ENCODE measurements at regions not wholly inside any gene's neighbourhood (a gene's known extent, or its start where the extent isn't known, plus 50 kb on each side); places are given as distances from the start of the nearest gene placed in this dataset.
A peak's percentile ranks its signal among the peaks of the same experiment; 100 is the strongest.

GRCh38 chr2:172198908-172199307 is 96.2 kb upstream of the DLX2 start:
- DNase-seq (ENCODE audit: low read depth, low spot score) = no peak
- H3K27ac ChIP-seq = peak overlapping the region; percentile 97

DNA sequence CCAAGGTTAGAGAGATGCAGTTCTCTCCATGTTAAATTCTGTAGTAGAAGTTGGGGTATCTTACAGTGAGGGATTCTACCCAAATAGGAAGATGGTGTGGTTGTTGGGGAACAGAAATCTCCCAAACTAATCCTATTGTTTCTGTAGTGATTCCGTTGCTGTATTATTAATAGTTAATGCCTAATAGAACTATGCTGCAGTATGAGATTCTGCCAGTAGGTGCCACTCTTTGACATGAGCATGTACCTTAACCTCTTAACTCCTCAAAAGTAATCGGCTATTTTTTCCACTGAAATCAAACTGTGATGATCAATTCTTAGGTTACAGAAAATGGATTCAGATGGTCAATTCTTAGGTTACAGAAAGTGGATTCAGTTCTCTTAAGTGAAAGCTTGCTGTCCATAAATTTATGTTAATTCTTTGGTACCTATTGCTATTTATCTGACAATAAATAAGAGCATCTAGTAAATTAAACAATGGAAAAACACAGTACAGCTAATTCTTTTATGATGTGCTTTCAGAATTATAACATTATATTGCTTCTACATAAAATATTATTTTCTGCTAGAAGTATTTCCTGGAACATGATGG is 97.9 kb upstream of the DLX2 start:
- no peak overlapping the region for H3K27ac ChIP-seq
- no peak for DNase-seq (ENCODE audit: low read depth, low spot score)

- DNase-seq (ENCODE audit: low read depth, low spot score) = no peak
- no peak overlapping the region for H3K27ac ChIP-seq
Measured at GRCh38 chr2:172204309-172204708, 101.6 kb upstream of the DLX2 start.

DNA sequence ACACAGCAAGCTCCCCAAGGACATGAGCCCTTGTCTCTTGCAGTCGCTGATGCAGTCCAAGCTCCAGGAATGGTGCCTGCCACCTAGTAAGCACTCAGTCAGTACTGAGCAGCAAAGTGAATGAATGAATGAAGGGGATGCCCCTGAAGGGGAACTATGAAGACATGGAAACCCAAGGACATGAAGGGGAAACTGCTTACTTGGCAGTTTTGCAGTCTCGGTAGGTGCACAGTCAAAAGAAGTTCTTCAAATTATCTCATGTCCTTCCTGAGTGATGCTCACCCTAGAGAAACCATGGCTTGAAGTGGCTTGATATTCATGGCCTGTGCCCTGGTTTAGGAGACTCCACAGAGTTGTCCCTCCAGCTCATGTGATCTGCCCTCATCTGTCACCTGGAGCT is 102.1 kb upstream of the DLX2 start:
- no peak overlapping the region for H3K27ac ChIP-seq
- no peak for DNase-seq (ENCODE audit: low read depth, low spot score)

GRCh38 chr2:172205292-172205691 is 102.6 kb upstream of the DLX2 start:
- H3K27ac ChIP-seq = no peak overlapping the region
- DNase-seq (ENCODE audit: low read depth, low spot score) = no peak

GRCh38 chr2:172207911-172208310 is 105.2 kb upstream of the DLX2 start:
- no peak for DNase-seq (ENCODE audit: low read depth, low spot score)
- H3K27ac ChIP-seq = peak overlapping the region; percentile 81

GRCh38 chr2:172208791-172209325 is 106.2 kb upstream of the DLX2 start:
- H3K27ac ChIP-seq = peak overlapping the region; percentile 81
- no peak for DNase-seq (ENCODE audit: low read depth, low spot score)

GRCh38 chr2:172210599-172210998 is 107.9 kb upstream of the DLX2 start:
- no peak for DNase-seq (ENCODE audit: low read depth, low spot score)
- no peak overlapping the region for H3K27ac ChIP-seq

- DNase-seq (ENCODE audit: low read depth, low spot score) = no peak
- no peak overlapping the region for H3K27ac ChIP-seq
Measured at GRCh38 chr2:172211512-172211911, 108.8 kb upstream of the DLX2 start.

DNA sequence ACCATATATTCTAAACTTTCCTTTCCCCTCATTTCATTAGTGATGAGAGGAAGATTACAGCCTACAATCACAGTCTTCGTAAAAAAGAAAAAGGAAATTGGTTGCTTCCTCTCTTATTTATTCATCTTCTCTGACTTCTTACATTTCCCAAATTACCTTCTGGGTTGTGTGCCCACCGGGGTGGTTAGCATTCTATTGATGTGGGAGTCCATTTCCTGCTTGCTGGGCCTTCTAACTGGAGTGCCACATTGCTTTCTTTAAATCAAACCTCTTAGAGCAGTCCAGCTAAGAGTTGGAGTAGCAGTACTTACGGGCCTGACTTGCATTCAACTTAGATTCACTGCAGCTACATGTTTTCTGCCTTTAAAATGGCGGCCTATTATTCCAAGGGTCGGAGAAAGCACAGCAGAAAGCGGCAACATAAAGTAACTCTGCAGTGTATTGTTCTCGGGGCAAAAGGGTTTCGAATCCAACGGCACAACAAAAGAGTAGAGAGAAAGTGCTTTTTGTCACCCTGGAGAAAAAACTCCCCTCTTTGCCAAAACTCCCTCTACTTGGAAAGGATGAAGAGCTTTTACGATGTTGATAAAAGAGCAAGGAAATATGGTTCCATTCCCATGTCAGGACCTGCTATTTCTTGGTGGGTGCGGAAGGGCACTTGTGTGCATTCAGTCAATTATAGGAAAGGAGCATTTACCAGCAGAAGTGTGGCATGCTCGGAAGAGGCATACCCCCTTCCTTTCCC is 110.6 kb upstream of the DLX2 start:
- peak overlapping the region; percentile 55 for H3K27ac ChIP-seq
- no peak for DNase-seq (ENCODE audit: low read depth, low spot score)

- peak overlapping the region; percentile 55 for H3K27ac ChIP-seq
- peak; percentile 36 for DNase-seq (ENCODE audit: low read depth, low spot score)
Measured at GRCh38 chr2:172214252-172214651, 111.6 kb upstream of the DLX2 start.

DNA sequence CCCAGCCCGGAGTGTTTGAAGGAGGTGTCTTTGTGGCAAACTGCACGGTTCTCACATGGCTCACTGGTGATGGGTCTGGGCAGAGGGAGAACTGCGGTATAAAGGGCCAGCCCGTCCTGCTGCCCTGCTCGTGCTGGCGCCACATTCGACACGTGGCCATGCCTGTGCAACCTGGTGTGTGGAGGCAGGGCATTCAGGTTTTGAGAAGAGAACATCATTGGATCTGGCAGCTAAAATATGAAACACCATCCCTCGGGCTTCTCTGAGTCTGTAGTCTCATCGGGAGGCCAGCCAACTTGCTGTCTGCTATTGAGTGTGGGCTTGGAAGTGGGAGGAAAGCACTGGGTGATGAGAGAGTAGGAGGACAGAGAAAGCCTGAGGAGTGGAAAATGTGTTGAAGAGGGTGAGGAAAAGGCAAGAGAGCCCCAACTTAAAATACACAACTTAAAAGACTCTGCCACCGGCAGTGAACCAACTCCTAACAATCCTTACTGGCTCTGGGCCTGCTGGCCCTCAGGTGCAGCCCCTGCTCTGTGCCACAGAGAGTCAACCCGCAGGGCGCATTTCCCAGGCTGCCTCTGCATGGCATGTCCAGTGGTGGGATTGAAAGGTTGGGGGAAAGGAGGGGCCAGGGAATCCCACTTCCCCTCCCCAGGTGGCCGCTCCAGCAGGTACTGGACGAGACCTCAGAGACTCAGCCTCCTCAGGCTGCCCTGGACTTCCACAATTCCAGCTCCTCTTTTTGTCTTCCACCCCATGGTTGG is 112.7 kb upstream of the DLX2 start:
- peak overlapping the region; percentile 55 for H3K27ac ChIP-seq

DNA sequence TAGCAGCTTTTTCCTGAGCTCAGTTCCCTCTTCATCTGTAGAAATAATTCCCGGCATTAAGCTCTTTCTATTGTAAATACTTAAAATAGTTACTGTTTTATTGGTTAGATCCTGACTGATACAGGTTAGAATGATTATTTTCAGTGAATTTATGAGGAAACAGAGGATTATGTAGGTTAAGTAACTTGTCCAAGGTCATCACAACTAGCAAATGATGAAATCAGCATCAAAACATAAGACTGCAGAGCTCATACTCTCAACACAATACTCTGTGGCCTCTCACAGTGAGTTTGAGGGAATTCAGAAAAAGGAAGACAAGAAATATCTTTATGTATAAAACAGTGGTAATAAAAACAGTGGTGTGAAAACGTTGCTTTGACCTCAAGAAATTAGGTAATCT is 113.2 kb upstream of the DLX2 start:
- no peak for DNase-seq (ENCODE audit: low read depth, low spot score)
- peak overlapping the region; percentile 55 for H3K27ac ChIP-seq

More for the DNA sequence above, 112.7 kb upstream of the DLX2 start:
- no peak for DNase-seq (ENCODE audit: low read depth, low spot score)

DNA sequence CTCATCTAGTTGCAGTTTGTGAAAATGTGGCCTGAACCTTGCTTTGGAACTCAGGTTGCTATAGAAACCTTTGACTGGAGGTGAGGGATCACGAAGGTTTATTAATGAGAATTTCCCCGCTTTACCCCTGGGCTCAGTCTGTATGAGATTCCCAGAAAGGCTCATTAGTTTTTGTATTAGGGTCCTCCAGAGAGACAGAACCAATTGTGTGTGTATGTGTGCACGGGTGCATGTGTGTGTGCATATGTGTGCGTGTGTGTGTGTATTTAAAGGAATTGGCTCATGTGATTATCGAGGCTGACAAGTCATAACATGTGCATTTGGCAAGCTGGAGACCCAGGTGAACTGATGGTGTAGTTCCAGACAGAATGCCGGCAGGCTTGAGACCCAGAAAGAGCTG is 113.8 kb upstream of the DLX2 start:
- H3K27ac ChIP-seq = peak overlapping the region; percentile 4

GRCh38 chr2:172219201-172219600 is 116.5 kb upstream of the DLX2 start:
- H3K27ac ChIP-seq = no peak overlapping the region
- DNase-seq (ENCODE audit: low read depth, low spot score) = no peak

More for the DNA sequence above, 113.8 kb upstream of the DLX2 start:
- no peak for DNase-seq (ENCODE audit: low read depth, low spot score)

- DNase-seq (ENCODE audit: low read depth, low spot score) = no peak
Measured at GRCh38 chr2:172220121-172220520, 117.4 kb upstream of the DLX2 start.

GRCh38 chr2:172223601-172224054 is 120.9 kb upstream of the DLX2 start:
- DNase-seq (ENCODE audit: low read depth, low spot score) = no peak
- no peak overlapping the region for H3K27ac ChIP-seq

More at GRCh38 chr2:172220121-172220520, 117.4 kb upstream of the DLX2 start:
- no peak overlapping the region for H3K27ac ChIP-seq

DNA sequence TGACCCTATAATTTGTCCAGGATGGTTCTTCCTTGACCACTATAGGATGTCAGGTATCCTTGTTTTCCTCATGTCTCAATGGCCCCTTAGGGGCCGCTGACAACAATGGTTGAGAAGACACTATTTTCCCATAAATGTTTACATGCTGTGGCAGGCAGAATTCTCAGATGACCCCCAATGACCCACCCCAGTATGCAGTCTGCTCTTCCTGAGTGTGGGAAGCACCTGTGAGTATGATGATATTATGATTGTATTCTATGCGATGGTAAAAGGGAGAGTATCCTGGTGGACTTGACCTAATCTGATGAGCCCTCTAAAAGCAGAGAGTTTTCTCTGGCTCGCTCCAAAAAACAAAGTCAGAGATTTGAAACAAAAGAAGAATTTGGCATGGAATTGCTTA is 123.1 kb upstream of the DLX2 start:
- DNase-seq (ENCODE audit: low read depth, low spot score) = no peak
- H3K27ac ChIP-seq = no peak overlapping the region

- DNase-seq (ENCODE audit: low read depth, low spot score) = no peak
- peak overlapping the region; percentile 86 for H3K27ac ChIP-seq
Measured at GRCh38 chr2:172226244-172227061, 123.8 kb upstream of the DLX2 start.

- DNase-seq (ENCODE audit: low read depth, low spot score) = no peak
- H3K27ac ChIP-seq = peak overlapping the region; percentile 86
Measured at GRCh38 chr2:172227719-172228118, 125.0 kb upstream of the DLX2 start.

Data from epithelial cell of prostate (primary cell).